HCT116 (cell line): ENCODE measurements at regions not wholly inside any gene's neighbourhood (a gene's known extent, or its start where the extent isn't known, plus 50 kb on each side); places are given as distances from the start of the nearest gene placed in this dataset.

ENCODE experiments used
- ATAC-seq: fragments of 200-7000 bp; cut with Tn5 transposase; 2 replicates; pipeline ENCODE4 v1.9.1; 2020; ENCODE audit warnings: mild to moderate bottlenecking, moderate library complexity
- BruUV-seq: library from RNA; stranded (reverse); fragments of 400-500 nt; replicated peaks from 2 replicates; lab custom pipeline; 2021; lab: Mats Ljungman, UMichigan
- CTCF ChIA-PET: fragments of 300-600 bp; sonication (Branson Sonifier 250); formaldehyde crosslinking; loops from one replicate; lab custom pipeline; 2021; ENCODE audit warnings: antibody characterized with exemption; lab: Charles Lee
- POLR2A ChIA-PET: fragments of 300-600, 350-600 bp; sonication (Branson Sonifier 250); formaldehyde crosslinking; loops from one replicate; lab custom pipeline; 2021; ENCODE audit warnings: antibody characterized with exemption; lab: Charles Lee
- RAD21 ChIA-PET, 2 experiments: fragments of 300-600 bp; sonication (Branson Sonifier 250); formaldehyde crosslinking; loops; one replicate each; lab custom pipeline; 2023; ENCODE audit warnings: low total read pairs in 2 of 2; ENCODE audit not compliant: uncharacterized antibody in 2 of 2, unreplicated experiment in 2 of 2, low non-redundant PET in 1 of 2; lab: Charles Lee
- DNase-seq: peaks from one replicate; pipeline ENCODE4 v3.0.0-alpha.2; 2010; ENCODE audit warnings: low read depth, low spot score
- H2AFZ ChIP-seq: fragments of 200-600 bp; shearing (Covaris generic), sonication (generic); 2 replicates; pipeline ENCODE4 v1.6.1; 2017; ENCODE audit warnings: low read depth, mixed run types, mixed read lengths, antibody characterized with exemption, low read length; ENCODE audit not compliant: poor library complexity, severe bottlenecking
- H3K27ac ChIP-seq: 2 replicates; pipeline ENCODE4 v1.5.1; 2012; ENCODE audit warnings: low read depth, low read length
- H3K27me3 ChIP-seq: fragments of 200-600 bp; sonication (generic); 2 replicates; pipeline ENCODE4 v1.6.1; 2016; ENCODE audit warnings: mixed run types, low read length, mixed read lengths; ENCODE audit not compliant: insufficient read depth
- H3K36me3 ChIP-seq, 2 experiments: fragments of 200-500 bp in 1 of 2; fragments of 200-600 bp in 1 of 2; sonication (Bioruptor generic) in 1 of 2; sonication (generic) in 1 of 2; 2 replicates each; pipeline versions ENCODE4 v1.5.1 to v1.6.1; 2014 to 2016; ENCODE audit warnings: low read length in 2 of 2, inconsistent platforms in 1 of 2, mixed read lengths in 1 of 2, mixed run types in 1 of 2; ENCODE audit not compliant: insufficient read depth in 2 of 2, control insufficient read depth in 1 of 2
- H3K4me1 ChIP-seq, 2 experiments: fragments of 200-600 bp in 1 of 2; sonication (generic) in 1 of 2; 2 replicates each; pipeline versions ENCODE4 v1.5.1 to v1.6.1; 2012 to 2017; ENCODE audit warnings: low read length in 2 of 2, inconsistent platforms in 1 of 2, mild to moderate bottlenecking in 1 of 2, mixed read lengths in 1 of 2, mixed run types in 1 of 2, moderate library complexity in 1 of 2; ENCODE audit not compliant: insufficient read depth in 2 of 2, control insufficient read depth in 1 of 2
- H3K4me2 ChIP-seq: fragments of 200-600 bp; sonication (generic); 2 replicates; pipeline ENCODE4 v1.6.1; 2017; ENCODE audit warnings: mixed run types, low read length, mixed read lengths
- H3K4me3 ChIP-seq, 2 experiments: fragments of 200-600 bp in 1 of 2; sonication (generic) in 1 of 2; replicated peaks in 1 of 2; 2 replicates each; pipeline ENCODE4 v1.5.1; 2011 to 2016; ENCODE audit warnings: low read length in 2 of 2, control low read depth in 1 of 2, low read depth in 1 of 2, mild to moderate bottlenecking in 1 of 2, mixed read lengths in 1 of 2, mixed run types in 1 of 2
- H3K79me2 ChIP-seq: fragments of 200-600 bp; sonication (generic); 2 replicates; pipeline ENCODE4 v1.6.1; 2017; ENCODE audit warnings: mild to moderate bottlenecking, mixed run types, low read length, moderate library complexity, mixed read lengths; ENCODE audit not compliant: insufficient read depth
- H3K9ac ChIP-seq: fragments of 200-600 bp; sonication (generic); 2 replicates; pipeline ENCODE4 v1.6.1; 2016; ENCODE audit warnings: low read length, mixed read lengths
- H3K9me2 ChIP-seq: fragments of 200-600 bp; sonication (generic), shearing (Covaris generic); 2 replicates; pipeline ENCODE4 v1.6.1; 2017; ENCODE audit warnings: mixed run types, mild to moderate bottlenecking, moderate library complexity; ENCODE audit not compliant: insufficient read depth
- H3K9me3 ChIP-seq, 2 experiments: fragments of 200-500 bp in 1 of 2; fragments of 200-600 bp in 1 of 2; sonication (Bioruptor generic) in 1 of 2; sonication (generic) in 1 of 2; 2 replicates each; pipeline ENCODE4 v1.6.1; 2014 to 2017; ENCODE audit warnings: low read length in 2 of 2, mixed read lengths in 2 of 2, inconsistent platforms in 1 of 2, low read depth in 1 of 2, mild to moderate bottlenecking in 1 of 2, mixed run types in 1 of 2, moderate library complexity in 1 of 2; ENCODE audit not compliant: control insufficient read depth in 1 of 2, insufficient read depth in 1 of 2
- H4K20me1 ChIP-seq: fragments of 200-600 bp; sonication (generic), shearing (Covaris generic); 2 replicates; pipeline ENCODE4 v1.6.1; 2017; ENCODE audit warnings: mixed run types, mild to moderate bottlenecking, moderate library complexity; ENCODE audit not compliant: insufficient read depth
- CBX3 ChIP-seq: IDR thresholded peaks from 2 replicates; pipeline ENCODE4 v1.6.1; 2012; ENCODE audit warnings: low read depth
- CEBPB ChIP-seq: IDR thresholded peaks from 2 replicates; pipeline ENCODE4 v1.6.1; 2012; ENCODE audit warnings: low read depth
- POLR2A ChIP-seq: IDR thresholded peaks from 2 replicates; pipeline ENCODE4 v1.7.0; 2011; ENCODE audit warnings: borderline replicate concordance; ENCODE audit not compliant: insufficient read depth, insufficient read length; ENCODE audit errors: extremely low read depth
- SIN3A ChIP-seq: IDR thresholded peaks from 2 replicates; pipeline ENCODE4 v1.6.1; 2012; ENCODE audit warnings: low read depth
- YY1 ChIP-seq: IDR thresholded peaks from 2 replicates; pipeline ENCODE4 v1.6.1; 2011; ENCODE audit warnings: low read length, low read depth, moderate library complexity, mild to moderate bottlenecking; ENCODE audit not compliant: insufficient replicate concordance; ENCODE audit errors: extremely low read depth
- intact Hi-C: fragments of 100-400 bp; cut with micrococcal nuclease; formaldehyde crosslinking; loops from 2 replicates; pipeline ENCODE4 v1.10.0; 2022
- TF ChIP-seq, protein P1 (sequence below): IDR thresholded peaks from 2 replicates; pipeline ENCODE4 v1.6.1; 2012
- TF ChIP-seq, protein P2 (sequence below): IDR thresholded peaks from 2 replicates; pipeline ENCODE4 v1.6.1; 2012
- TF ChIP-seq, protein P3 (sequence below): IDR thresholded peaks from 2 replicates; pipeline ENCODE4 v1.6.1; 2011; ENCODE audit warnings: mild to moderate bottlenecking, low read length, moderate library complexity; ENCODE audit not compliant: insufficient replicate concordance; ENCODE audit errors: extremely low read depth

DNA sequence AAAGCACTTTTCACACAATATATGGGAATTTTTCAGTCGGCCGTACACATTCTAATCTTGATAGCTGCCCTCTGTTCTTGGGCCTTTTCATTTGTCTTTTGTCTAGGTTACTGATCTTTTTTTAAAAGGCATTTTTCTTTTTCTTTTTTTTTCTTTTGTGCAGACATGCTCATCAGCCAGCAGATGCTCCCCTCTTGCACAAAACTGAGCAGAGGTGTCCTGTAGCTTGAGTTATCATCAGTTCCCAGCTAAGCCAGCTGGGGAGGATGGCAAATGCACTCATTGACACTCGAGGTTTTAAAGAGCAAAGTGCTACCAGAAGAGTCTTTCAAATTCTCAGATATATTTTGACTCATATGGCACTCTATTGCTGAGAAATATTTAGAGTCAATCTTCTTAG is 913.9 kb upstream of the SEL1L start:
- no peak for ATAC-seq

DNA sequence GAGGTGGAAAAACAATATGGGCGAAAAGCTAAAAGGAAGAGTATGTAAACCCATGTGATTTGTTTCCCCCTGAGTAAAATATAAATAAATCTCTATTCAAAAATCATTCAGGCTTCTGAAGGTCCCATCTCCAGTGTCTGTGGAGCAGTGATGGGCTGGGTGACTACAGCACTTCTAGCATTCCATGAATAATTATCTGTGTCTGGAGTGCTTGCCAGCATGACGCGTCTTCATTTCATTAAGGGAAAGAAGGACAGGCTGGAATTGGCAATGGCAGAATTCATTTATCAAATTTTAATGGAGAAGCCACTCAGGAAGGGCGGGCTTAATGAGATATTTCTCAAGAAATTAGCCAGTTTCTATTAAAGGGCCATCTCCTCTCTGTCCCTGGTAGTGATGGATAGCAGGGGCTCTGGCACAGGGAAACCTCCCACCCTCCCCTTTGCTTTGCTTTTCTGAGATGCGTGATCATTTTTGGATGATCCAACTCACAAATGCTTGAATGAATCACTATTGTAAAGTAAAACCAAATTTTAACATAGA is 916.3 kb upstream of the SEL1L start:
- intact Hi-C loops: no loop called here
- ATAC-seq (no peak), DNase-seq (no peak)
- no TSS peak for BruUV-seq
- RAD21 ChIA-PET: no interaction called here
- CTCF ChIA-PET: no interaction called here
- TF ChIP-seq CBX3 (no peak), POLR2A (no peak), CEBPB (no peak)
- TF ChIP-seq, protein P1, sequence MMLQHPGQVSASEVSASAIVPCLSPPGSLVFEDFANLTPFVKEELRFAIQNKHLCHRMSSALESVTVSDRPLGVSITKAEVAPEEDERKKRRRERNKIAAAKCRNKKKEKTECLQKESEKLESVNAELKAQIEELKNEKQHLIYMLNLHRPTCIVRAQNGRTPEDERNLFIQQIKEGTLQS: no peak
- H3K36me3 ChIP-seq: no peaks in the 10 kb centered on the region
- H3K79me2 ChIP-seq: no peaks in the 10 kb centered on the region
- no peak overlapping the region for H3K4me2 ChIP-seq
- H2AFZ ChIP-seq: no peak overlapping the region
- POLR2A ChIA-PET: no interaction called here
- H3K9me2 ChIP-seq: no peaks in the 10 kb centered on the region
- no peaks in the 10 kb centered on the region for H3K27me3 ChIP-seq
- H3K9me3 ChIP-seq: peaks cover 16 to 30% of the 10 kb centered on the region in 2 experiments; a peak in 2 of 4 replicates
- H3K27ac ChIP-seq: no peak overlapping the region
- no peaks in the 10 kb centered on the region for H4K20me1 ChIP-seq
- no peak overlapping the region for H3K4me3 ChIP-seq
- H3K4me1 ChIP-seq: no peaks in the 10 kb centered on the region
- H3K9ac ChIP-seq: no peak overlapping the region

More for the DNA sequence above, 913.9 kb upstream of the SEL1L start:
- no peaks in the 10 kb centered on the region for H3K36me3 ChIP-seq
- no peak overlapping the region for H3K9ac ChIP-seq
- ChIA-PET CTCF (no interaction called here), POLR2A (no interaction called here), RAD21 (no interaction called here)
- H3K4me3 ChIP-seq: no peak overlapping the region
- no TSS peak for BruUV-seq
- H3K79me2 ChIP-seq: no peaks in the 10 kb centered on the region
- H3K9me2 ChIP-seq: no peaks in the 10 kb centered on the region
- no peaks in the 10 kb centered on the region for H3K4me1 ChIP-seq
- no peak for DNase-seq
- intact Hi-C loops: no loop called here
- no peak overlapping the region for H2AFZ ChIP-seq
- TF ChIP-seq, protein P2, sequence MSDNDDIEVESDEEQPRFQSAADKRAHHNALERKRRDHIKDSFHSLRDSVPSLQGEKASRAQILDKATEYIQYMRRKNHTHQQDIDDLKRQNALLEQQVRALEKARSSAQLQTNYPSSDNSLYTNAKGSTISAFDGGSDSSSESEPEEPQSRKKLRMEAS: no peak
- TF ChIP-seq SIN3A (no peak), YY1 (no peak)
- TF ChIP-seq, protein P3, sequence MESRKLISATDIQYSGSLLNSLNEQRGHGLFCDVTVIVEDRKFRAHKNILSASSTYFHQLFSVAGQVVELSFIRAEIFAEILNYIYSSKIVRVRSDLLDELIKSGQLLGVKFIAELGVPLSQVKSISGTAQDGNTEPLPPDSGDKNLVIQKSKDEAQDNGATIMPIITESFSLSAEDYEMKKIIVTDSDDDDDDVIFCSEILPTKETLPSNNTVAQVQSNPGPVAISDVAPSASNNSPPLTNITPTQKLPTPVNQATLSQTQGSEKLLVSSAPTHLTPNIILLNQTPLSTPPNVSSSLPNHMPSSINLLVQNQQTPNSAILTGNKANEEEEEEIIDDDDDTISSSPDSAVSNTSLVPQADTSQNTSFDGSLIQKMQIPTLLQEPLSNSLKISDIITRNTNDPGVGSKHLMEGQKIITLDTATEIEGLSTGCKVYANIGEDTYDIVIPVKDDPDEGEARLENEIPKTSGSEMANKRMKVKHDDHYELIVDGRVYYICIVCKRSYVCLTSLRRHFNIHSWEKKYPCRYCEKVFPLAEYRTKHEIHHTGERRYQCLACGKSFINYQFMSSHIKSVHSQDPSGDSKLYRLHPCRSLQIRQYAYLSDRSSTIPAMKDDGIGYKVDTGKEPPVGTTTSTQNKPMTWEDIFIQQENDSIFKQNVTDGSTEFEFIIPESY: no peak
- no peaks in the 10 kb centered on the region for H3K27me3 ChIP-seq
- H3K4me2 ChIP-seq: no peak overlapping the region
- no peak overlapping the region for H3K27ac ChIP-seq
- H4K20me1 ChIP-seq: no peaks in the 10 kb centered on the region
- peaks cover 10 to 30% of the 10 kb centered on the region in 2 experiments; a peak in 2 of 4 replicates for H3K9me3 ChIP-seq
